Heart left ventricle (tissue), 13 donors: ENCODE measurements at regions not wholly inside any gene's neighbourhood (a gene's known extent, or its start where the extent isn't known, plus 50 kb on each side); places are given as distances from the start of the nearest gene placed in this dataset.

Experiments used
- CTCF ChIP-seq, 12 donors: fragments of 200-600 bp; sonication (generic) in 4 of 12; IDR thresholded peaks; one replicate each; pipeline versions ENCODE4 v1.5.0 to v1.8.0; 2018 to 2022; ENCODE audit warnings: antibody characterized with exemption in 12 of 12, mild to moderate bottlenecking in 5 of 12
- POLR2A ChIP-seq, 2 donors: fragments of 450-650 bp; IDR thresholded peaks; one replicate each; pipeline ENCODE4 v1.6.1; 2017; ENCODE audit warnings: antibody characterized with exemption in 2 of 2, mild to moderate bottlenecking in 2 of 2, moderate library complexity in 2 of 2
- donor health status: ischemic (EF 13 %, LVEDD 7.1; RV severe dilation, severe dysfunction).
- donor health status: DM: no; HTN: yes; CAD: no.
- donor health status: DM: no; HTN: no; CAD: no.
- donor health status: ischemic (EF 25% LVEDD 6.9; RV normal size, moderate dysfunction).
- donor health status: ischemic (EF 25% LVEDD 5.7; RV mildly dilated, moderate dysfunction).
- donor health status: ischemic (EF 35%, LVEDD 5.7; RV mildly dilated, moderate dysfunction).
- donor health status: nonischemic (EF 11% LVEDD 7.7; RV severe dilation, severe dysfunction).
- donor health status: DM: yes; HTN: yes; CAD: no.
- donor health status: PGD.
- donor health status: ischemic (EF 29% LVEDD 5.4; RV normal size, mild dysfunction).
- donor health status: nonischemic (EF 23%, LVEDD 6.1; RV moderate dilation, normal function).

GRCh38 chrX:4193500-4194155, 480.2 kb upstream of the PRKX start:
- no peak for TF ChIP-seq CTCF (IDR thresholded peaks at IDR 0.05)
- TF ChIP-seq POLR2A (IDR thresholded peaks at IDR 0.05), result no peak
